HEK293 (cell line): ENCODE measurements at regions not wholly inside any gene's neighbourhood (a gene's known extent, or its start where the extent isn't known, plus 50 kb on each side); places are given as distances from the start of the nearest gene placed in this dataset.
"Not testable (repeated sequence)": the region's sequence is repeated elsewhere in the genome, so short reads cannot be mapped to it uniquely, and the experiment has no call there.

ENCODE experiments used
- CTCF ChIA-PET: fragments of 350-600 bp; formaldehyde crosslinking; extraction: SDS; loops from one replicate; lab custom pipeline; 2021; ENCODE audit warnings: antibody characterized with exemption; lab: Yijun Ruan, JAX
- POLR2A ChIA-PET: fragments of 300-600 bp; formaldehyde crosslinking; extraction: SDS; loops from one replicate; lab custom pipeline; 2020; ENCODE audit warnings: antibody characterized with exemption, inconsistent platforms; lab: Yijun Ruan, JAX
- H3K27ac ChIP-seq: fragments of 200-500 bp; sonication (Bioruptor generic); 2 replicates; pipeline ENCODE4 v1.5.1; 2014; ENCODE audit warnings: low read depth, low read length, control low read depth, inconsistent platforms; ENCODE audit errors: extremely low read depth
- H3K36me3 ChIP-seq, 2 experiments: fragments of 200-500 bp in 1 of 2; sonication (Bioruptor generic) in 1 of 2; 1 replicate in 1 of 2; 2 replicates in 1 of 2; pipeline ENCODE4 v1.5.1; 2014 to 2017; ENCODE audit warnings: inconsistent platforms in 2 of 2, low read length in 2 of 2; ENCODE audit not compliant: control insufficient read depth in 2 of 2, insufficient read depth in 1 of 2
- H3K4me1 ChIP-seq: fragments of 200-500 bp; sonication (Bioruptor generic); 2 replicates; pipeline ENCODE4 v1.5.1; 2014; ENCODE audit warnings: mild to moderate bottlenecking, low read length, inconsistent platforms; ENCODE audit not compliant: control insufficient read depth, insufficient read depth
- H3K4me3 ChIP-seq: 2 replicates; pipeline ENCODE4 v1.5.1; 2011; ENCODE audit warnings: low read depth, mild to moderate bottlenecking, control low read depth, low read length, moderate library complexity
- H3K9me3 ChIP-seq: fragments of 200-500 bp; sonication (Bioruptor generic); 2 replicates; pipeline ENCODE4 v1.5.1; 2014; ENCODE audit warnings: low read depth, low read length, inconsistent platforms; ENCODE audit not compliant: control insufficient read depth, insufficient read depth
- BCL11B ChIP-seq: fragments of 450-650 bp; formaldehyde crosslinking; IDR thresholded peaks from 2 replicates; pipeline ENCODE4 v1.5.1; 2016; ENCODE audit warnings: low read depth, missing biosample characterization, missing genetic modification characterization
- EGR2 ChIP-seq: fragments of 450-650 bp; formaldehyde crosslinking; IDR thresholded peaks from 2 replicates; pipeline ENCODE4 v1.5.1; 2016; ENCODE audit warnings: low read depth, missing biosample characterization, missing genetic modification characterization
- GFI1B ChIP-seq: fragments of 450-650 bp; formaldehyde crosslinking; IDR thresholded peaks from 2 replicates; pipeline ENCODE4 v1.5.1; 2016; ENCODE audit warnings: missing biosample characterization, missing genetic modification characterization
- HOXA7 ChIP-seq: sonication (generic); formaldehyde crosslinking; IDR thresholded peaks from 2 replicates; pipeline ENCODE4 v1.8.1; 2022; ENCODE audit warnings: missing genetic modification reagents, borderline replicate concordance
- PRDM6 ChIP-seq: fragments of 450-650 bp; formaldehyde crosslinking; IDR thresholded peaks from 2 replicates; pipeline ENCODE4 v1.5.1; 2017; ENCODE audit warnings: missing biosample characterization, missing genetic modification characterization
- ZBTB8A ChIP-seq: fragments of 450-650 bp; formaldehyde crosslinking; IDR thresholded peaks from 2 replicates; pipeline ENCODE4 v1.5.1; 2016; ENCODE audit warnings: missing biosample characterization, missing genetic modification characterization
- ZNF138 ChIP-seq: fragments of 450-650 bp; formaldehyde crosslinking; IDR thresholded peaks from 2 replicates; pipeline ENCODE4 v1.5.1; 2016; ENCODE audit warnings: missing biosample characterization, missing genetic modification characterization, borderline replicate concordance
- ZNF155 ChIP-seq: fragments of 450-650 bp; formaldehyde crosslinking; IDR thresholded peaks from 2 replicates; pipeline ENCODE4 v1.5.1; 2016; ENCODE audit warnings: missing biosample characterization, missing genetic modification characterization
- ZNF157 ChIP-seq: fragments of 450-650 bp; formaldehyde crosslinking; IDR thresholded peaks from 2 replicates; pipeline ENCODE4 v1.5.1; 2016; ENCODE audit warnings: missing biosample characterization, missing genetic modification characterization
- ZNF24 ChIP-seq: fragments of 450-650 bp; formaldehyde crosslinking; IDR thresholded peaks from 2 replicates; pipeline ENCODE4 v1.5.1; 2016; ENCODE audit warnings: missing biosample characterization, missing genetic modification characterization
- ZNF311 ChIP-seq: fragments of 450-650 bp; formaldehyde crosslinking; IDR thresholded peaks from 2 replicates; pipeline ENCODE4 v1.5.1; 2017; ENCODE audit warnings: missing biosample characterization, missing genetic modification characterization, borderline replicate concordance
- ZNF548 ChIP-seq: fragments of 450-650 bp; formaldehyde crosslinking; IDR thresholded peaks from 2 replicates; pipeline ENCODE4 v1.5.1; 2016; ENCODE audit warnings: missing biosample characterization, missing genetic modification characterization
- ZNF549 ChIP-seq: fragments of 450-650 bp; IDR thresholded peaks from 2 replicates; pipeline ENCODE4 v1.5.1; 2018; ENCODE audit warnings: missing biosample characterization, missing genetic modification characterization, mild to moderate bottlenecking, inconsistent platforms, moderate library complexity
- ZNF596 ChIP-seq: fragments of 450-650 bp; IDR thresholded peaks from 2 replicates; pipeline ENCODE4 v1.5.0; 2018; ENCODE audit warnings: missing biosample characterization, mild to moderate bottlenecking, missing genetic modification characterization, moderate library complexity
- ZNF621 ChIP-seq: fragments of 450-650 bp; formaldehyde crosslinking; IDR thresholded peaks from 2 replicates; pipeline ENCODE4 v1.5.1; 2017; ENCODE audit warnings: missing biosample characterization, missing genetic modification characterization
- ZNF677 ChIP-seq: fragments of 450-650 bp; IDR thresholded peaks from 2 replicates; pipeline ENCODE4 v1.5.0; 2018; ENCODE audit warnings: missing biosample characterization, mild to moderate bottlenecking, missing genetic modification characterization, moderate library complexity
- ZNF777 ChIP-seq: fragments of 450-650 bp; formaldehyde crosslinking; IDR thresholded peaks from 2 replicates; pipeline ENCODE4 v1.5.1; 2017; ENCODE audit warnings: missing biosample characterization, missing genetic modification characterization, borderline replicate concordance
- ZSCAN30 ChIP-seq: fragments of 450-650 bp; IDR thresholded peaks from 2 replicates; pipeline ENCODE4 v1.5.1; 2018; ENCODE audit warnings: missing biosample characterization, mild to moderate bottlenecking, missing genetic modification characterization, moderate library complexity
- TF ChIP-seq, protein P1 (sequence below): fragments of 450-650 bp; formaldehyde crosslinking; IDR thresholded peaks from 2 replicates; pipeline ENCODE4 v1.5.1; 2016; ENCODE audit warnings: missing biosample characterization, missing genetic modification characterization
- TF ChIP-seq, protein P2 (sequence below): fragments of 450-650 bp; formaldehyde crosslinking; IDR thresholded peaks from 2 replicates; pipeline ENCODE4 v1.5.1; 2016; ENCODE audit warnings: missing biosample characterization, missing genetic modification characterization
- TF ChIP-seq, protein P3 (sequence below): IDR thresholded peaks from 2 replicates; pipeline ENCODE4 v1.6.1; 2011; ENCODE audit warnings: mild to moderate bottlenecking, low read depth, low read length, borderline replicate concordance
- TF ChIP-seq, protein P4 (sequence below): fragments of 450-650 bp; formaldehyde crosslinking; IDR thresholded peaks from 2 replicates; pipeline ENCODE4 v1.5.1; 2016; ENCODE audit warnings: missing biosample characterization, missing genetic modification characterization

DNA sequence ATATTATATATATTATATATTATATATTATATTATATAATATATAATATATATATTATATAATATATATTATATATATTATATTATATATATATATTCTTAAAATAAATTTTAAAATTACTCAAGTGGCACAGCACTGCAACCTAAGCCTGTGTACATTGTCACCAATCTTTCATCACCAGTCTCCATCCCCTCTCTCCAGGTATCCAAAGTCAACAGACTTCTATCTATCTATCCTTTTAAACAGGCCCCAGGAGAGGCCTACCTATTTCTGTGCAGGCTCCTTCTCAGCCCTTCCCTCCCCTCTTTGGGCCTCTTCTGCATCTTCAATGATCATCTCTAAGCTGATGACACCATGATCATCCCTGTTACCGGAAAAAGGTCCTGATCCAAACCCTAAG, 111.7 kb downstream of the RHOU start (continued):
- TF ChIP-seq ZNF621 (no peak), PRDM6 (tag by site-specific recombination) (no peak), ZNF677 (tag by site-specific recombination) (no peak), ZNF138 (tag by site-specific recombination) (no peak), ZNF24 (no peak)
- TF ChIP-seq, protein P1, sequence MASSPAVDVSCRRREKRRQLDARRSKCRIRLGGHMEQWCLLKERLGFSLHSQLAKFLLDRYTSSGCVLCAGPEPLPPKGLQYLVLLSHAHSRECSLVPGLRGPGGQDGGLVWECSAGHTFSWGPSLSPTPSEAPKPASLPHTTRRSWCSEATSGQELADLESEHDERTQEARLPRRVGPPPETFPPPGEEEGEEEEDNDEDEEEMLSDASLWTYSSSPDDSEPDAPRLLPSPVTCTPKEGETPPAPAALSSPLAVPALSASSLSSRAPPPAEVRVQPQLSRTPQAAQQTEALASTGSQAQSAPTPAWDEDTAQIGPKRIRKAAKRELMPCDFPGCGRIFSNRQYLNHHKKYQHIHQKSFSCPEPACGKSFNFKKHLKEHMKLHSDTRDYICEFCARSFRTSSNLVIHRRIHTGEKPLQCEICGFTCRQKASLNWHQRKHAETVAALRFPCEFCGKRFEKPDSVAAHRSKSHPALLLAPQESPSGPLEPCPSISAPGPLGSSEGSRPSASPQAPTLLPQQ (tag by site-specific recombination), result no peak

DNA sequence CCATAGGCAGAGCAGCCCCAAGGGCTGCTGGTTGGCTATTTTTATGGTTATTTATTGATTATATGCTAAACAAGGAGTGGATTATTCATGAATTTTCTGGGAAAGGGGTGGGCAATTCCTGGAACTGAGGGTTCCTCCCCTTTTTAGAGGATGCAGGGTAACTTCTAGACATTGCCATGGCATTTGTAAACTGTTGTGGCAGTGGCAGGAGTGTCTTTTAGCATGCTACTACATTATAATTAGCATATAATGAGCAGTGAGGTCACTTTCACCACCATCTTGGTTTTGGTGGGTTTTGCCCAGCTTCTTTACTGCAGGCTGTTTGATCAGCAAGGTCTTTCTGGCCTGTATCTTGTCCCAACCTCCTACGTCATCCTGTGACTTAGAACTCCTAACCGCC, 112.2 kb downstream of the RHOU start:
- H3K36me3 ChIP-seq, H3K27ac ChIP-seq, H3K4me3 ChIP-seq, H3K4me1 ChIP-seq, H3K9me3 ChIP-seq, POLR2A ChIA-PET: not testable (repeated sequence)
- CTCF ChIA-PET, result interaction anchor here (0.7 to 1.2 kb wide), 2 partner anchors 14 to 51 kb away, joined by 4 to 6 read pairs; no protein-coding TSS in a partner anchor

DNA sequence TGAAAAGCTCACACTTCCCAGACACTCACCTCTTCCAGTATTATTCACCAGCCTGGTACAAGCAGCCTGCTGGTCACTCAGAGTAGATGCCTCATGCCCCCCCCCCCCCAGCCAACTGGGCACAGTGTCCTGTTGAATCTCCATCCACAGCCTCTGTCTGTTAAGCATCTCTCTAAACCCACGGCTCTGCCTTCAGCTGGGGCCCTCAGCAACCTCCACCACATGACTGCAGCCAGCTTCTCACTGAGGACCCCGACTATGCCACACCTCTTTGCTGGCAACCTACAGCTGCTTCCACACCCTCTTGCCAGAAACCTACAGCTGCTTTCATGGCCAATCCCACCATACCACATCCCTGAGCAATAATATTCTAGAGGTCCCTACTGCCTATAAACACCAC, 113.1 kb downstream of the RHOU start:
- no peaks in the 10 kb centered on the region for H3K36me3 ChIP-seq
- no peak overlapping the region for H3K27ac ChIP-seq
- H3K9me3 ChIP-seq, result no peaks in the 10 kb centered on the region; the same call in 1 of the 2 replicates
- H3K4me3 ChIP-seq, result no peak overlapping the region
- CTCF ChIA-PET, result interaction anchor here (0.6 kb wide), 1 partner anchor 1086 kb away, joined by 5 read pairs; no protein-coding TSS in a partner anchor
- no peaks in the 10 kb centered on the region for H3K4me1 ChIP-seq
- POLR2A ChIA-PET, result interaction anchor here (0.9 kb wide), 1 partner anchor 9 kb away, joined by 3 read pairs; no protein-coding TSS in a partner anchor
- TF ChIP-seq ZNF548 (tag by site-specific recombination) (no peak), ZNF157 (tag by site-specific recombination) (no peak), ZNF549 (tag by site-specific recombination) (no peak), ZNF777 (tag by site-specific recombination) (no peak), ZNF155 (tag by site-specific recombination) (no peak), ZNF311 (no peak), GFI1B (no peak), ZBTB8A (no peak), ZSCAN30 (tag by site-specific recombination) (no peak), HOXA7 (no peak), EGR2 (tag by site-specific recombination) (no peak), ZNF596 (tag by site-specific recombination) (no peak), BCL11B (tag by site-specific recombination) (no peak)
- TF ChIP-seq, protein P2, sequence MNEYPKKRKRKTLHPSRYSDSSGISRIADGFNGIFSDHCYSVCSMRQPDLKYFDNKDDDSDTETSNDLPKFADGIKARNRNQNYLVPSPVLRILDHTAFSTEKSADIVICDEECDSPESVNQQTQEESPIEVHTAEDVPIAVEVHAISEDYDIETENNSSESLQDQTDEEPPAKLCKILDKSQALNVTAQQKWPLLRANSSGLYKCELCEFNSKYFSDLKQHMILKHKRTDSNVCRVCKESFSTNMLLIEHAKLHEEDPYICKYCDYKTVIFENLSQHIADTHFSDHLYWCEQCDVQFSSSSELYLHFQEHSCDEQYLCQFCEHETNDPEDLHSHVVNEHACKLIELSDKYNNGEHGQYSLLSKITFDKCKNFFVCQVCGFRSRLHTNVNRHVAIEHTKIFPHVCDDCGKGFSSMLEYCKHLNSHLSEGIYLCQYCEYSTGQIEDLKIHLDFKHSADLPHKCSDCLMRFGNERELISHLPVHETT (tag by site-specific recombination), result no peak
- TF ChIP-seq, protein P3, sequence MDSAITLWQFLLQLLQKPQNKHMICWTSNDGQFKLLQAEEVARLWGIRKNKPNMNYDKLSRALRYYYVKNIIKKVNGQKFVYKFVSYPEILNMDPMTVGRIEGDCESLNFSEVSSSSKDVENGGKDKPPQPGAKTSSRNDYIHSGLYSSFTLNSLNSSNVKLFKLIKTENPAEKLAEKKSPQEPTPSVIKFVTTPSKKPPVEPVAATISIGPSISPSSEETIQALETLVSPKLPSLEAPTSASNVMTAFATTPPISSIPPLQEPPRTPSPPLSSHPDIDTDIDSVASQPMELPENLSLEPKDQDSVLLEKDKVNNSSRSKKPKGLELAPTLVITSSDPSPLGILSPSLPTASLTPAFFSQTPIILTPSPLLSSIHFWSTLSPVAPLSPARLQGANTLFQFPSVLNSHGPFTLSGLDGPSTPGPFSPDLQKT, result no peak
- TF ChIP-seq, protein P4, sequence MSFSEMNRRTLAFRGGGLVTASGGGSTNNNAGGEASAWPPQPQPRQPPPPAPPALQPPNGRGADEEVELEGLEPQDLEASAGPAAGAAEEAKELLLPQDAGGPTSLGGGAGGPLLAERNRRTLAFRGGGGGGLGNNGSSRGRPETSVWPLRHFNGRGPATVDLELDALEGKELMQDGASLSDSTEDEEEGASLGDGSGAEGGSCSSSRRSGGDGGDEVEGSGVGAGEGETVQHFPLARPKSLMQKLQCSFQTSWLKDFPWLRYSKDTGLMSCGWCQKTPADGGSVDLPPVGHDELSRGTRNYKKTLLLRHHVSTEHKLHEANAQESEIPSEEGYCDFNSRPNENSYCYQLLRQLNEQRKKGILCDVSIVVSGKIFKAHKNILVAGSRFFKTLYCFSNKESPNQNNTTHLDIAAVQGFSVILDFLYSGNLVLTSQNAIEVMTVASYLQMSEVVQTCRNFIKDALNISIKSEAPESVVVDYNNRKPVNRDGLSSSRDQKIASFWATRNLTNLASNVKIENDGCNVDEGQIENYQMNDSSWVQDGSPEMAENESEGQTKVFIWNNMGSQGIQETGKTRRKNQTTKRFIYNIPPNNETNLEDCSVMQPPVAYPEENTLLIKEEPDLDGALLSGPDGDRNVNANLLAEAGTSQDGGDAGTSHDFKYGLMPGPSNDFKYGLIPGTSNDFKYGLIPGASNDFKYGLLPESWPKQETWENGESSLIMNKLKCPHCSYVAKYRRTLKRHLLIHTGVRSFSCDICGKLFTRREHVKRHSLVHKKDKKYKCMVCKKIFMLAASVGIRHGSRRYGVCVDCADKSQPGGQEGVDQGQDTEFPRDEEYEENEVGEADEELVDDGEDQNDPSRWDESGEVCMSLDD (tag by site-specific recombination), result no peak
